Trophoblast cell (in vitro differentiated cells and primary cell): ENCODE measurements at regions not wholly inside any gene's neighbourhood (a gene's known extent, or its start where the extent isn't known, plus 50 kb on each side); places are given as distances from the start of the nearest gene placed in this dataset.

Experiments
- DNase-seq, 2 donors: peaks; one replicate each; pipeline ENCODE4 v3.0.0-alpha.2; 2016
- H2AFZ ChIP-seq: 2 replicates; pipeline ENCODE4 v1.6.1; 2013; ENCODE audit warnings: low read length, moderate library complexity, mild to moderate bottlenecking; ENCODE audit not compliant: insufficient read depth, poor library complexity
- H2AK5ac ChIP-seq: 2 replicates; pipeline ENCODE4 v1.6.1; 2013; ENCODE audit warnings: mild to moderate bottlenecking, low read length
- H2BK120ac ChIP-seq: 2 replicates; pipeline ENCODE4 v1.6.1; 2013; ENCODE audit warnings: low read length, mild to moderate bottlenecking, moderate library complexity; ENCODE audit not compliant: insufficient read depth, poor library complexity
- H2BK12ac ChIP-seq: 2 replicates; pipeline ENCODE4 v1.6.1; 2013; ENCODE audit warnings: mild to moderate bottlenecking, low read length, moderate library complexity
- H2BK5ac ChIP-seq: 2 replicates; pipeline ENCODE4 v1.6.1; 2013; ENCODE audit warnings: low read length, low read depth, moderate library complexity, mild to moderate bottlenecking; ENCODE audit not compliant: poor library complexity
- H3K14ac ChIP-seq: 2 replicates; pipeline ENCODE4 v1.6.1; 2013; ENCODE audit warnings: mild to moderate bottlenecking, low read length
- H3K18ac ChIP-seq: 2 replicates; pipeline ENCODE4 v1.6.1; 2013; ENCODE audit warnings: mild to moderate bottlenecking, low read length
- H3K23ac ChIP-seq: 2 replicates; pipeline ENCODE4 v1.6.1; 2013; ENCODE audit warnings: low read length
- H3K27ac ChIP-seq: 2 replicates; pipeline ENCODE4 v1.5.1; 2013; ENCODE audit warnings: low read depth, mild to moderate bottlenecking, inconsistent platforms, low read length, moderate library complexity
- H3K27me3 ChIP-seq: 2 replicates; pipeline ENCODE4 v1.6.1; 2013; ENCODE audit warnings: inconsistent platforms, mild to moderate bottlenecking, low read length, moderate library complexity; ENCODE audit not compliant: insufficient read depth
- H3K36me3 ChIP-seq, 2 experiments: 1 replicate in 1 of 2; 2 replicates in 1 of 2; pipeline ENCODE4 v1.6.1; 2013; ENCODE audit warnings: low read length in 2 of 2, mild to moderate bottlenecking in 2 of 2, moderate library complexity in 1 of 2; ENCODE audit not compliant: insufficient read depth in 2 of 2, control insufficient read depth in 1 of 2
- H3K4ac ChIP-seq: 2 replicates; pipeline ENCODE4 v1.6.1; 2013; ENCODE audit warnings: low read depth, mild to moderate bottlenecking, low read length, moderate library complexity
- H3K4me1 ChIP-seq, 2 experiments: 1 replicate in 1 of 2; 2 replicates in 1 of 2; pipeline ENCODE4 v1.6.1; 2013; ENCODE audit warnings: low read length in 2 of 2, mild to moderate bottlenecking in 2 of 2, moderate library complexity in 1 of 2; ENCODE audit not compliant: insufficient read depth in 2 of 2, control insufficient read depth in 1 of 2
- H3K4me2 ChIP-seq: 2 replicates; pipeline ENCODE4 v1.6.1; 2013; ENCODE audit warnings: inconsistent platforms, mild to moderate bottlenecking, low read length, moderate library complexity
- H3K4me3 ChIP-seq: 2 replicates; pipeline ENCODE4 v1.5.1; 2013; ENCODE audit warnings: mild to moderate bottlenecking, low read depth, low read length, inconsistent platforms
- H3K79me1 ChIP-seq: one replicate; pipeline ENCODE4 v1.6.1; 2013; ENCODE audit warnings: low read length
- H3K79me2 ChIP-seq: 2 replicates; pipeline ENCODE4 v1.6.1; 2013; ENCODE audit warnings: low read length, mild to moderate bottlenecking; ENCODE audit not compliant: control insufficient read depth, insufficient read depth, poor library complexity
- H3K9ac ChIP-seq: 2 replicates; pipeline ENCODE4 v1.6.1; 2013; ENCODE audit warnings: mild to moderate bottlenecking, low read length
- H3K9me3 ChIP-seq: 2 replicates; pipeline ENCODE4 v1.6.1; 2013; ENCODE audit warnings: low read depth, mild to moderate bottlenecking, control low read depth, inconsistent platforms, low read length; ENCODE audit not compliant: insufficient read depth
- H4K12ac ChIP-seq: 2 replicates; pipeline ENCODE4 v1.6.1; 2013; ENCODE audit warnings: low read depth, mild to moderate bottlenecking, low read length, moderate library complexity
- H4K8ac ChIP-seq: 2 replicates; pipeline ENCODE4 v1.6.1; 2013; ENCODE audit warnings: low read depth, mild to moderate bottlenecking, low read length, moderate library complexity
- H4K91ac ChIP-seq: one replicate; pipeline ENCODE4 v1.6.1; 2013; ENCODE audit warnings: low read depth, mild to moderate bottlenecking, low read length, moderate library complexity
- WGBS: extraction: QIAGEN DNeasy Blood & Tissue Kit; methylation state at CpG from one replicate; pipeline ENCODE4 v1.1.7; 2013; ENCODE audit warnings: missing lambda C conversion rate; ENCODE audit not compliant: insufficient read length, insufficient coverage; ENCODE audit errors: extremely low coverage; 5-methylcytosine and 5-hydroxymethylcytosine counted together

- Histone ChIP-seq H3K27ac (no peak overlapping the region), H3K4me3 (no peak overlapping the region), H4K91ac (no peak overlapping the region), H3K4me1 (peaks cover 18 to 23% of the 10 kb centered on the region in 2 experiments), H3K9ac (no peak overlapping the region), H2BK12ac (no peak overlapping the region), H3K79me2 (peaks cover 3% of the 10 kb centered on the region), H3K23ac (no peak overlapping the region), H3K4ac (no peak overlapping the region), H3K36me3 (no peaks in the 10 kb centered on the region), H2AK5ac (no peak overlapping the region), H4K8ac (no peak overlapping the region), H3K14ac (no peak overlapping the region), H3K79me1 (peaks cover 9% of the 10 kb centered on the region), H2BK5ac (no peak overlapping the region), H2BK120ac (no peak overlapping the region), H3K4me2 (no peak overlapping the region), H3K18ac (no peak overlapping the region), H3K9me3 (no peaks in the 10 kb centered on the region), H3K27me3 (no peaks in the 10 kb centered on the region), H4K12ac (no peak overlapping the region), H2AFZ (no peak overlapping the region)
- WGBS = no CpG with 5 or more reads among the region's 4 CpGs
- DNase-seq = no peak
Measured at GRCh38 chr3:124582196-124582595, 148.1 kb upstream of the UMPS start.

DNA sequence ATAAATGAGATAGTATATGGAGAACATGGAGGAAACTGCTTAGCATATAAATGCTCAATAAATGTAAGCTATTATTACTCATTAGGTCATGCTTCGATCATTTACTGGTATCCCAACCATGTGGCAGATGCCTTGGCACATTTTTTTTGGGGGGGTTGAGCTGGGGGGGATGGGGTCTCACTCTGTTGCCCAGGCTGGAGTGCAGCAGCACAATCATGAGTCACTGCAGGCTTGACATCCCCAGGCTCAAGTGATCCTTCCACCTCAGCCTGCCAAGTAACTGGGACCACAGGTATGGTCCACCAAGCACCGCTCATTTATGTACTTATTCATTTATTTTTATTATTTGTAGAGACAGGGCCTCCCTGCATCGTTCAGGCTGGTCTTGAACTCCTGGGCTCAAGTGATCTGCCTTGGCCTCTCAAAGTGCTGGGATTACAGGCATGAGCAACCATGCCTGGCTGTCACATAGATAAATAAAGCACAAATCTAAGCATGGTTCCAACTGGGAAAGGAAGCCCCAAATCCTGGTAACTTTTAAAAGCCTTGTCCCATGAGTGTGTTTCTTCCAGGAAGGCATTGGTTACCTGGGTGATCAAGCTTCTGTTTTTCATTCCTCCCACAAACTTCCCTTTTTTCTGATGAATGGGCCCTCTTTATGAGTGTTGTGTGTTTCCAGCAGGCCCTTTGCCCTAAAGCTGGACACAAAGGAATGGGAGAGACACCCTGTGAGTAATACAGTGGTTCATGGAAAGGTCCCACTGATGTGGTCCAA, 147.4 kb upstream of the UMPS start:
- Histone ChIP-seq H4K8ac (no peak overlapping the region), H3K9ac (no peak overlapping the region), H2BK5ac (no peak overlapping the region), H2BK120ac (no peak overlapping the region), H2AFZ (no peak overlapping the region), H3K4me1 (peaks cover 21 to 24% of the 10 kb centered on the region in 2 experiments), H3K79me2 (peaks cover 3% of the 10 kb centered on the region), H3K4ac (no peak overlapping the region), H3K23ac (no peak overlapping the region), H3K79me1 (peaks cover 9% of the 10 kb centered on the region), H3K36me3 (no peaks in the 10 kb centered on the region), H3K27me3 (no peaks in the 10 kb centered on the region), H3K4me2 (no peak overlapping the region), H2AK5ac (no peak overlapping the region), H4K12ac (no peak overlapping the region), H3K9me3 (no peaks in the 10 kb centered on the region), H4K91ac (no peak overlapping the region), H3K14ac (no peak overlapping the region), H3K4me3 (no peak overlapping the region), H2BK12ac (no peak overlapping the region), H3K27ac (no peak overlapping the region), H3K18ac (no peak overlapping the region)
- WGBS = no CpG with 5 or more reads among the region's 3 CpGs
- no peak for DNase-seq

- no peak overlapping the region for H3K18ac ChIP-seq
- no peaks in the 10 kb centered on the region for H3K36me3 ChIP-seq
- no peak overlapping the region for H3K23ac ChIP-seq
- H3K79me1 ChIP-seq = peaks cover 9% of the 10 kb centered on the region
- H2BK5ac ChIP-seq = no peak overlapping the region
- H3K4ac ChIP-seq = no peak overlapping the region
- peaks cover 3% of the 10 kb centered on the region for H3K79me2 ChIP-seq
- DNase-seq = no peak
- H2BK120ac ChIP-seq = no peak overlapping the region
- no peak overlapping the region for H2BK12ac ChIP-seq
- H3K9me3 ChIP-seq = no peaks in the 10 kb centered on the region
- H4K8ac ChIP-seq = no peak overlapping the region
- H4K91ac ChIP-seq = no peak overlapping the region
- no peak overlapping the region for H4K12ac ChIP-seq
- no CpG with 5 or more reads among the region's 9 CpGs for WGBS
- H3K4me2 ChIP-seq = peak overlapping the region; percentile 95
- no peak overlapping the region for H2AK5ac ChIP-seq
- no peak overlapping the region for H3K14ac ChIP-seq
- H3K27ac ChIP-seq = no peak overlapping the region
- H2AFZ ChIP-seq = no peak overlapping the region
- no peaks in the 10 kb centered on the region for H3K27me3 ChIP-seq
- no peak overlapping the region for H3K4me3 ChIP-seq
- H3K4me1 ChIP-seq = peaks cover 21 to 24% of the 10 kb centered on the region in 2 experiments
- H3K9ac ChIP-seq = no peak overlapping the region
Measured at GRCh38 chr3:124584245-124584551, 146.1 kb upstream of the UMPS start.

GRCh38 chr3:124584552-124585391, 145.5 kb upstream of the UMPS start:
- Histone ChIP-seq H2AFZ (peak overlapping the region; percentile 4), H3K4me3 (peak overlapping the region; percentile 74)
- no CpG with 5 or more reads among the region's 59 CpGs for WGBS

More at GRCh38 chr3:124584552-124585391, 145.5 kb upstream of the UMPS start:
- H2BK120ac ChIP-seq = no peak overlapping the region
- no peak overlapping the region for H2BK5ac ChIP-seq
- H3K27me3 ChIP-seq = no peaks in the 10 kb centered on the region
- no peak overlapping the region for H3K23ac ChIP-seq
- H2AK5ac ChIP-seq = no peak overlapping the region
- H3K36me3 ChIP-seq = no peaks in the 10 kb centered on the region
- H4K8ac ChIP-seq = peak overlapping the region; percentile 42
- no peak overlapping the region for H3K14ac ChIP-seq
- H3K4ac ChIP-seq = peak overlapping the region; percentile 25
- H3K18ac ChIP-seq = no peak overlapping the region
- peak; percentile 52 to 78 for DNase-seq
- H3K79me2 ChIP-seq = peaks cover 3% of the 10 kb centered on the region
- no peak overlapping the region for H4K12ac ChIP-seq
- peaks cover 21 to 24% of the 10 kb centered on the region in 2 experiments for H3K4me1 ChIP-seq
- H2BK12ac ChIP-seq = no peak overlapping the region
- H4K91ac ChIP-seq = peak overlapping the region; percentile 3
- H3K79me1 ChIP-seq = peaks cover 9% of the 10 kb centered on the region
- no peak overlapping the region for H3K27ac ChIP-seq
- peak overlapping the region; percentile 8 for H3K9ac ChIP-seq
- H3K4me2 ChIP-seq = peak overlapping the region; percentile 95
- H3K9me3 ChIP-seq = no peaks in the 10 kb centered on the region
